ENCODE measurements at regions not wholly inside any gene's neighbourhood (a gene's known extent, or its start where the extent isn't known, plus 50 kb on each side); places are given as distances from the start of the nearest gene placed in this dataset.

- DNase-seq, result no peak
Measured at GRCh38 chr4:176843710-176844109, 51.0 kb upstream of the VEGFC start.

GRCh38 chr4:176844448-176844847 is 51.7 kb upstream of the VEGFC start:
- DNase-seq, result no peak

- no peak for DNase-seq
Measured at GRCh38 chr4:176845636-176846035, 52.9 kb upstream of the VEGFC start.

- no peak for DNase-seq
Measured at GRCh38 chr4:176849076-176849475, 56.4 kb upstream of the VEGFC start.

GRCh38 chr4:176850436-176850835 is 57.7 kb upstream of the VEGFC start:
- DNase-seq, result no peak

- DNase-seq, result no peak
Measured at GRCh38 chr4:176856421-176856820, 63.7 kb upstream of the VEGFC start.

- DNase-seq, result no peak
Measured at GRCh38 chr4:176858839-176859238, 66.1 kb upstream of the VEGFC start.

- no peak for DNase-seq
Measured at GRCh38 chr4:176864238-176864637, 71.5 kb upstream of the VEGFC start.

- DNase-seq, result no peak
Measured at GRCh38 chr4:176868676-176869075, 76.0 kb upstream of the VEGFC start.

- DNase-seq, result no peak
Measured at GRCh38 chr4:176872461-176872860, 79.7 kb upstream of the VEGFC start.

- no peak for DNase-seq
Measured at GRCh38 chr4:176874721-176875445, 82.2 kb upstream of the VEGFC start.

- no peak for DNase-seq
Measured at GRCh38 chr4:176875446-176875930, 82.8 kb upstream of the VEGFC start.

GRCh38 chr4:176879380-176880116 is 86.8 kb upstream of the VEGFC start:
- no peak for DNase-seq

- no peak for DNase-seq
Measured at GRCh38 chr4:176882206-176882605, 89.5 kb upstream of the VEGFC start.

GRCh38 chr4:176883108-176883550 is 90.4 kb upstream of the VEGFC start:
- DNase-seq, result no peak

- no peak for DNase-seq
Measured at GRCh38 chr4:176883681-176884418, 91.1 kb upstream of the VEGFC start.

- DNase-seq, result no peak
Measured at GRCh38 chr4:176885224-176885623, 92.5 kb upstream of the VEGFC start.

GRCh38 chr4:176886135-176886534 is 93.4 kb upstream of the VEGFC start:
- no peak for DNase-seq

- no peak for DNase-seq
Measured at GRCh38 chr4:176889776-176890175, 97.1 kb upstream of the VEGFC start.

GRCh38 chr4:176894498-176894897 is 101.8 kb upstream of the VEGFC start:
- DNase-seq, result no peak

GRCh38 chr4:176896211-176896610 is 103.5 kb upstream of the VEGFC start:
- DNase-seq, result no peak

- no peak for DNase-seq
Measured at GRCh38 chr4:176897226-176897625, 104.5 kb upstream of the VEGFC start.

GRCh38 chr4:176898791-176899190 is 106.1 kb upstream of the VEGFC start:
- DNase-seq, result no peak
